K562 (cell line): ENCODE measurements at regions not wholly inside any gene's neighbourhood (a gene's known extent, or its start where the extent isn't known, plus 50 kb on each side); places are given as distances from the start of the nearest gene placed in this dataset.
A peak's percentile ranks its signal among the peaks of the same experiment; 100 is the strongest.

ENCODE experiments used
- ATAC-seq: fragments of 200-7000 bp; cut with Tn5 transposase; 3 replicates; pipeline ENCODE4 v1.9.1; 2020; ENCODE audit warnings: moderate library complexity
- BruUV-seq: library from RNA; stranded (reverse); fragments of 400-500 nt; replicated peaks from 2 replicates; lab custom pipeline; 2021; lab: Mats Ljungman, UMichigan
- CTCF ChIA-PET: fragments of 300-600 bp; formaldehyde crosslinking; extraction: SDS; loops from one replicate; lab custom pipeline; 2021; ENCODE audit warnings: low intra/inter-chr PET ratio; lab: Yijun Ruan, JAX
- POLR2A ChIA-PET: fragments of 300-600, 350-650 bp; sonication (Branson Sonifier 250); formaldehyde crosslinking; extraction: SDS; loops from one replicate; lab custom pipeline; 2021; ENCODE audit warnings: antibody characterized with exemption, inconsistent platforms; lab: Yijun Ruan, JAX
- DNase-seq, 4 experiments: peaks; one replicate each; pipeline versions ENCODE4 v3.0.0 to v3.0.0-alpha.2; 2011 to 2018; ENCODE audit warnings: low spot score in 3 of 4, mixed read lengths in 3 of 4; ENCODE audit errors: extremely low read depth in 1 of 4
- FAIRE-seq: peaks from 2 replicates; lab custom pipeline; 2011; peaks lifted over from hg19 to GRCh38; lab: Jason Lieb, UNC
- H2AFZ ChIP-seq: 2 replicates; pipeline ENCODE4 v1.6.0; 2011; ENCODE audit warnings: low read depth, low read length, control low read depth, inconsistent platforms
- H3K27ac ChIP-seq: fragments of 200-600 bp; 3 replicates; pipeline ENCODE4 v1.8.0; 2011; ENCODE audit warnings: low read depth, mild to moderate bottlenecking, control low read depth, inconsistent platforms, low read length, moderate library complexity, mixed read lengths; ENCODE audit errors: extremely low read depth
- H3K27me3 ChIP-seq, 2 experiments: fragments of 300-600 bp in 1 of 2; 2 replicates in 1 of 2; 3 replicates in 1 of 2; pipeline versions ENCODE4 v1.6.0 to v1.8.0; 2011; ENCODE audit warnings: inconsistent platforms in 2 of 2, low read length in 2 of 2, mild to moderate bottlenecking in 1 of 2, mixed read lengths in 1 of 2, moderate library complexity in 1 of 2; ENCODE audit not compliant: control insufficient read depth in 2 of 2, insufficient read depth in 2 of 2
- H3K36me3 ChIP-seq: fragments of 300-600 bp; 3 replicates; pipeline ENCODE4 v1.8.0; 2011; ENCODE audit warnings: mild to moderate bottlenecking, low read length, inconsistent platforms; ENCODE audit not compliant: control insufficient read depth, insufficient read depth
- H3K4me1 ChIP-seq, 2 experiments: fragments of 200-600 bp in 1 of 2; replicated peaks in 1 of 2; 2 replicates in 1 of 2; 3 replicates in 1 of 2; pipeline versions ENCODE4 v1.5.1 to v1.8.0; 2011; ENCODE audit warnings: inconsistent platforms in 2 of 2, low read length in 2 of 2, mild to moderate bottlenecking in 1 of 2, mixed read lengths in 1 of 2, moderate library complexity in 1 of 2; ENCODE audit not compliant: control insufficient read depth in 2 of 2, insufficient read depth in 2 of 2
- H3K4me2 ChIP-seq: 2 replicates; pipeline ENCODE4 v1.6.1; 2011; ENCODE audit warnings: low read length, control low read depth, inconsistent platforms, mixed read lengths; ENCODE audit not compliant: insufficient read depth
- H3K4me3 ChIP-seq: fragments of 200-600 bp; sonication (generic), shearing (Covaris generic); 2 replicates; pipeline ENCODE4 v1.5.1; 2016; ENCODE audit warnings: control low read depth, inconsistent platforms
- H3K79me2 ChIP-seq: fragments of 200-600 bp; 3 replicates; pipeline ENCODE4 v1.8.0; 2011; ENCODE audit warnings: low read length, inconsistent platforms; ENCODE audit not compliant: control insufficient read depth, insufficient read depth
- H3K9ac ChIP-seq, 2 experiments: 2 replicates each; pipeline versions ENCODE4 v1.6.0 to v1.6.1; 2011; ENCODE audit warnings: low read depth in 2 of 2, low read length in 2 of 2, control low read depth in 1 of 2, inconsistent platforms in 1 of 2, mild to moderate bottlenecking in 1 of 2, mixed read lengths in 1 of 2; ENCODE audit not compliant: insufficient read depth in 1 of 2
- H3K9me1 ChIP-seq: one replicate; pipeline ENCODE4 v1.6.0; 2011; ENCODE audit warnings: inconsistent platforms, mild to moderate bottlenecking, low read length, moderate library complexity; ENCODE audit not compliant: control insufficient read depth, insufficient read depth
- H3K9me3 ChIP-seq: replicated peaks from 2 replicates; pipeline ENCODE4 v1.5.1; 2011; ENCODE audit warnings: low read depth, low read length, inconsistent platforms; ENCODE audit not compliant: control insufficient read depth, insufficient read depth
- H4K20me1 ChIP-seq: replicated peaks from 2 replicates; pipeline ENCODE4 v1.6.1; 2011; ENCODE audit warnings: low read length, inconsistent platforms, mixed read lengths; ENCODE audit not compliant: control insufficient read depth, insufficient read depth
- BACH1 ChIP-seq: fragments of 200-800 bp; sonication (Bioruptor generic); IDR thresholded peaks from 2 replicates; pipeline ENCODE4 v1.6.1; 2016; ENCODE audit warnings: missing genetic modification characterization, missing compliant biosample characterization
- CEBPG ChIP-seq, 3 experiments: fragments of 200-800 bp in 1 of 3; sonication (Bioruptor generic) in 1 of 3; sonication (generic) in 1 of 3; formaldehyde crosslinking in 1 of 3; IDR thresholded peaks in 2 of 3; conservative IDR thresholded peaks in 1 of 3; 2 replicates each; pipeline versions ENCODE4 v1.6.1 to v1.8.0; 2016 to 2022; ENCODE audit warnings: missing compliant biosample characterization in 2 of 3, missing genetic modification characterization in 2 of 3, mild to moderate bottlenecking in 1 of 3, missing genetic modification reagents in 1 of 3
- KHSRP ChIP-seq: fragments of 450-650 bp; IDR thresholded peaks from 2 replicates; pipeline ENCODE4 v1.6.1; 2017
- NFE2L1 ChIP-seq: fragments of 450-650 bp; IDR thresholded peaks from 2 replicates; pipeline ENCODE4 v1.6.1; 2016; ENCODE audit warnings: missing genetic modification characterization, low read depth, mild to moderate bottlenecking, missing compliant biosample characterization, moderate library complexity, borderline replicate concordance
- ZNF253 ChIP-seq: fragments of 250-450 bp; sonication (Bioruptor Pico); conservative IDR thresholded peaks from 2 replicates; pipeline ENCODE4 v1.6.1; 2021; ENCODE audit warnings: mild to moderate bottlenecking
- WGBS: fragments of 100-300 bp; shearing (Covaris generic); methylation state at CpG from one replicate; pipeline ENCODE4 v1.1.6; 2016; ENCODE audit warnings: low coverage, mixed read lengths; ENCODE audit not compliant: insufficient coverage; ENCODE audit errors: missing lambda C conversion rate; 5-methylcytosine and 5-hydroxymethylcytosine counted together
- in situ Hi-C: fragments of 300-500 bp; cut with MboI; formaldehyde crosslinking; loops from 4 replicates; pipeline ENCODE4 v1.15.0; 2018; ENCODE audit warnings: inconsistent platforms, mixed read lengths
- intact Hi-C: fragments of 100-400 bp; cut with micrococcal nuclease; formaldehyde crosslinking; loops from 2 replicates; pipeline ENCODE4 v1.14.2; 2022

DNA sequence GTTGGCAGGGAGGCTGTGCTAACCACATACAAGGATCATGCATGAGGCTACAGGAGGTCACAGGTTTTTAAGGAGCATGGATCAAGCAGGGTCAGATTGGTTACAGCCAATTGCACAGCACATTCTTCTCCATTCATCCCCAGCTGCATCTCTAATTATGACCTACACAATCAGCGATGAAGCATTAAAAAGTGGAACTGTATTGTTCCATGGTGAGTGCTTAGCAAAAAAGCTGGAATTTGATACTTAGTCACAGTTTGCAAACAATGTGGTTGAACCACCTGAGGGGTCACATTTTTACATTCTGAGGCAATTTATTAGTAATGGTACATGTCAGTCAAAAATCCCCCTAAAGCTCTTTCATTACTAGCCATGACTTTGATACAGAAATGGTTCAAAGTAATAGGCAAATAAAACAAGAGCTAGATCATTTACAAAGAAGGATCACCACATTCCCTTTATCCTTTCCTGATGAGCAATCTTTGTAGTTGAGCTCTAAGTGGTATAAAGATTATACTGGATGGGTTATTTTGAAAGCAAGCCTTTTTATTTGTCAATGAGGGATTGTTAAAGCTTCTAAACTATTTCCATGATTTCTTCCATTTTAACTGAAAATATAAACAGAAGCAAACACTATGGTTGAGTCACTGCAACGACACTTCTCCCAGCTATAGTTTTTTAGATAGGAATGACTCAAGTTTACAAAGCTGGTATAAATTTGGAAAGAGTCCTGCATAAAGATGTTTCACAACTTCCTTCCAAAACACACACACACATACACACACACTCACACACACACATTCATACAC is 217.8 kb upstream of the SEMA3A start:
- Histone ChIP-seq H3K4me2 (no peak overlapping the region), H3K36me3 (no peaks in the 10 kb centered on the region), H3K4me3 (no peak overlapping the region), H3K4me1 (no peaks in the 10 kb centered on the region), H3K79me2 (no peaks in the 10 kb centered on the region), H3K27me3 (no peaks in the 10 kb centered on the region), H3K9ac (no peak overlapping the region), H3K27ac (no peak overlapping the region), H2AFZ (no peak overlapping the region), H4K20me1 (no peaks in the 10 kb centered on the region), H3K9me1 (no peaks in the 10 kb centered on the region), H3K9me3 (no peaks in the 10 kb centered on the region; the same call in 1 of the 2 replicates)
- no peak for FAIRE-seq
- DNase-seq = no peak
- BruUV-seq = no TSS peak
- intact Hi-C loops = no loop called here
- ChIA-PET CTCF (interaction anchor here (0.6 kb wide), 1 partner anchor 464 kb away, joined by 3 read pairs; no protein-coding TSS in a partner anchor), POLR2A (interaction anchor here (0.6 kb wide), 1 partner anchor 51 kb away, joined by 3 read pairs; no protein-coding TSS in a partner anchor)
- 0% methylated on average over 2 of the region's 2 CpGs for WGBS
- TF ChIP-seq CEBPG (CRISPR knock-in tag; IDR thresholded peaks at IDR 0.05) (no peak), CEBPG (tag; conservative IDR thresholded peaks at IDR 0.05 in 1 of 2, IDR thresholded peaks at IDR 0.05 in 1 of 2) (0 out of 4 replicates have a peak, but pooled peaks of 1 of the 2 experiments have one; percentile 13), KHSRP (no peak)
- no peak for ATAC-seq
- in situ Hi-C loops = no loop called here

DNA sequence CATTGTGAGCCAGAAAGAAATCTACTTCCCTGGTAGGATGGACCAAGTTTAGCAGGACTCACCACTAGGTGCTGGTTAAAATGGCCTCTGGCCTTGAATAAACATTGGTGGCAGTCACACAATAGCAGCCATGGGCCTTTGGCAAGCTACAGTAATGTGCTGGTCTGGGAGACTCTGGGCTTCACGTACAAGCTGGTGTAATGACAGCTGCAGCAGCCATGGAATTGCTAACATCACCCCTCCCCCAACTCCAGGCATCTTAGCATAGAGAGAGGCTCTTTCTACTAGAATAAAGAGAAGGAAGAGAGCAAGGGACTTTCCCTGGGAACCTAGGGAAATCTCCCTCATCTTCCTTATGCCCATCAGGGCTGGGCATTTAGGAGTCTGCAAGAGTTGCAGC is 205.1 kb upstream of the SEMA3A start:
- Histone ChIP-seq H3K9me3 (no peaks in the 10 kb centered on the region), H3K9ac (no peak overlapping the region), H3K27me3 (no peaks in the 10 kb centered on the region), H3K27ac (no peak overlapping the region), H3K4me3 (no peak overlapping the region), H3K4me1 (no peaks in the 10 kb centered on the region), H2AFZ (no peak overlapping the region)
- intact Hi-C loops = no loop called here
- 0% methylated on average over 1 of the region's 1 CpG for WGBS
- ATAC-seq = no peak
- no peak for DNase-seq
- TF ChIP-seq BACH1 (no peak), NFE2L1 (tag) (no peak), ZNF253 (CRISPR knock-in tag) (no peak)
- TF ChIP-seq, all 486 proteins: peak for 0
- FAIRE-seq = no peak
- Histone ChIP-seq H3K79me2 (no peaks in the 10 kb centered on the region), H3K9me1 (no peaks in the 10 kb centered on the region), H3K36me3 (no peaks in the 10 kb centered on the region), H3K4me2 (no peak overlapping the region), H4K20me1 (no peaks in the 10 kb centered on the region)
- POLR2A ChIA-PET = no interaction called here
- CTCF ChIA-PET = no interaction called here
- in situ Hi-C loops = no loop called here
- no TSS peak for BruUV-seq
